K562 (cell line): ENCODE measurements at regions not wholly inside any gene's neighbourhood (a gene's known extent, or its start where the extent isn't known, plus 50 kb on each side); places are given as distances from the start of the nearest gene placed in this dataset.

Experiments
- ATAC-seq: fragments of 200-7000 bp; cut with Tn5 transposase; 3 replicates; pipeline ENCODE4 v1.9.1; 2020; ENCODE audit warnings: moderate library complexity
- BruUV-seq: library from RNA; stranded (reverse); fragments of 400-500 nt; replicated peaks from 2 replicates; lab custom pipeline; 2021; lab: Mats Ljungman, UMichigan
- CTCF ChIA-PET: fragments of 300-600 bp; formaldehyde crosslinking; extraction: SDS; loops from one replicate; lab custom pipeline; 2021; ENCODE audit warnings: low intra/inter-chr PET ratio; lab: Yijun Ruan, JAX
- POLR2A ChIA-PET: fragments of 300-600, 350-650 bp; sonication (Branson Sonifier 250); formaldehyde crosslinking; extraction: SDS; loops from one replicate; lab custom pipeline; 2021; ENCODE audit warnings: antibody characterized with exemption, inconsistent platforms; lab: Yijun Ruan, JAX
- DNase-seq, 4 experiments: peaks; one replicate each; pipeline versions ENCODE4 v3.0.0 to v3.0.0-alpha.2; 2011 to 2018; ENCODE audit warnings: low spot score in 3 of 4, mixed read lengths in 3 of 4; ENCODE audit errors: extremely low read depth in 1 of 4
- FAIRE-seq: peaks from 2 replicates; lab custom pipeline; 2011; peaks lifted over from hg19 to GRCh38; lab: Jason Lieb, UNC
- H2AFZ ChIP-seq: 2 replicates; pipeline ENCODE4 v1.6.0; 2011; ENCODE audit warnings: low read depth, low read length, control low read depth, inconsistent platforms
- H3K27ac ChIP-seq: fragments of 200-600 bp; 3 replicates; pipeline ENCODE4 v1.8.0; 2011; ENCODE audit warnings: low read depth, mild to moderate bottlenecking, control low read depth, inconsistent platforms, low read length, moderate library complexity, mixed read lengths; ENCODE audit errors: extremely low read depth
- H3K27me3 ChIP-seq, 2 experiments: fragments of 300-600 bp in 1 of 2; 2 replicates in 1 of 2; 3 replicates in 1 of 2; pipeline versions ENCODE4 v1.6.0 to v1.8.0; 2011; ENCODE audit warnings: inconsistent platforms in 2 of 2, low read length in 2 of 2, mild to moderate bottlenecking in 1 of 2, mixed read lengths in 1 of 2, moderate library complexity in 1 of 2; ENCODE audit not compliant: control insufficient read depth in 2 of 2, insufficient read depth in 2 of 2
- H3K36me3 ChIP-seq: fragments of 300-600 bp; 3 replicates; pipeline ENCODE4 v1.8.0; 2011; ENCODE audit warnings: mild to moderate bottlenecking, low read length, inconsistent platforms; ENCODE audit not compliant: control insufficient read depth, insufficient read depth
- H3K4me1 ChIP-seq, 2 experiments: fragments of 200-600 bp in 1 of 2; replicated peaks in 1 of 2; 2 replicates in 1 of 2; 3 replicates in 1 of 2; pipeline versions ENCODE4 v1.5.1 to v1.8.0; 2011; ENCODE audit warnings: inconsistent platforms in 2 of 2, low read length in 2 of 2, mild to moderate bottlenecking in 1 of 2, mixed read lengths in 1 of 2, moderate library complexity in 1 of 2; ENCODE audit not compliant: control insufficient read depth in 2 of 2, insufficient read depth in 2 of 2
- H3K4me2 ChIP-seq: 2 replicates; pipeline ENCODE4 v1.6.1; 2011; ENCODE audit warnings: low read length, control low read depth, inconsistent platforms, mixed read lengths; ENCODE audit not compliant: insufficient read depth
- H3K4me3 ChIP-seq: fragments of 200-600 bp; sonication (generic), shearing (Covaris generic); 2 replicates; pipeline ENCODE4 v1.5.1; 2016; ENCODE audit warnings: control low read depth, inconsistent platforms
- H3K79me2 ChIP-seq: fragments of 200-600 bp; 3 replicates; pipeline ENCODE4 v1.8.0; 2011; ENCODE audit warnings: low read length, inconsistent platforms; ENCODE audit not compliant: control insufficient read depth, insufficient read depth
- H3K9ac ChIP-seq, 2 experiments: 2 replicates each; pipeline versions ENCODE4 v1.6.0 to v1.6.1; 2011; ENCODE audit warnings: low read depth in 2 of 2, low read length in 2 of 2, control low read depth in 1 of 2, inconsistent platforms in 1 of 2, mild to moderate bottlenecking in 1 of 2, mixed read lengths in 1 of 2; ENCODE audit not compliant: insufficient read depth in 1 of 2
- H3K9me1 ChIP-seq: one replicate; pipeline ENCODE4 v1.6.0; 2011; ENCODE audit warnings: inconsistent platforms, mild to moderate bottlenecking, low read length, moderate library complexity; ENCODE audit not compliant: control insufficient read depth, insufficient read depth
- H3K9me3 ChIP-seq: replicated peaks from 2 replicates; pipeline ENCODE4 v1.5.1; 2011; ENCODE audit warnings: low read depth, low read length, inconsistent platforms; ENCODE audit not compliant: control insufficient read depth, insufficient read depth
- H4K20me1 ChIP-seq: replicated peaks from 2 replicates; pipeline ENCODE4 v1.6.1; 2011; ENCODE audit warnings: low read length, inconsistent platforms, mixed read lengths; ENCODE audit not compliant: control insufficient read depth, insufficient read depth
- ATF4 ChIP-seq: fragments of 450-650 bp; formaldehyde crosslinking; IDR thresholded peaks from 2 replicates; pipeline ENCODE4 v1.4.0; 2022; ENCODE audit warnings: mild to moderate bottlenecking, moderate library complexity
- ATF6 ChIP-seq: sonication (generic); formaldehyde crosslinking; IDR thresholded peaks from 2 replicates; pipeline ENCODE4 v1.4.0; 2020; ENCODE audit warnings: mild to moderate bottlenecking, missing genetic modification reagents
- BCL6 ChIP-seq: fragments of 250-450 bp; sonication (Bioruptor Pico); IDR thresholded peaks from 2 replicates; pipeline ENCODE4 v1.4.0; 2020
- BHLHE40 ChIP-seq: IDR thresholded peaks from 2 replicates; pipeline ENCODE4 v1.6.1; 2011; ENCODE audit warnings: low read length, improper control_type of control experiment
- CCAR2 ChIP-seq: fragments of 200-400 bp; formaldehyde crosslinking; IDR thresholded peaks from 2 replicates; pipeline ENCODE4 v1.6.1; 2017; ENCODE audit warnings: mild to moderate bottlenecking, low read depth, low read length
- GABPB1 ChIP-seq: sonication (generic); formaldehyde crosslinking; IDR thresholded peaks from 2 replicates; pipeline ENCODE4 v1.8.0; 2022; ENCODE audit warnings: mild to moderate bottlenecking, missing genetic modification reagents
- RAD21 ChIP-seq, 2 experiments: fragments of 250-450 bp in 1 of 2; fragments of 450-650 bp in 1 of 2; sonication (Bioruptor Pico) in 1 of 2; formaldehyde crosslinking in 1 of 2; IDR thresholded peaks in 1 of 2; conservative IDR thresholded peaks in 1 of 2; 2 replicates each; pipeline versions ENCODE4 v1.4.0 to v1.8.0; 2020 to 2022; ENCODE audit warnings: mild to moderate bottlenecking in 2 of 2, moderate library complexity in 1 of 2
- YBX1 ChIP-seq: fragments of 450-650 bp; IDR thresholded peaks from 2 replicates; pipeline ENCODE4 v1.7.1; 2016; ENCODE audit warnings: mild to moderate bottlenecking
- ZNF347 ChIP-seq: fragments of 450-650 bp; formaldehyde crosslinking; IDR thresholded peaks from 2 replicates; pipeline ENCODE4 v1.4.0; 2020; ENCODE audit warnings: low read depth, mild to moderate bottlenecking, moderate library complexity
- WGBS: fragments of 100-300 bp; shearing (Covaris generic); methylation state at CpG from one replicate; pipeline ENCODE4 v1.1.6; 2016; ENCODE audit warnings: low coverage, mixed read lengths; ENCODE audit not compliant: insufficient coverage; ENCODE audit errors: missing lambda C conversion rate; 5-methylcytosine and 5-hydroxymethylcytosine counted together
- in situ Hi-C: fragments of 300-500 bp; cut with MboI; formaldehyde crosslinking; loops from 4 replicates; pipeline ENCODE4 v1.15.0; 2018; ENCODE audit warnings: inconsistent platforms, mixed read lengths
- intact Hi-C: fragments of 100-400 bp; cut with micrococcal nuclease; formaldehyde crosslinking; loops from 2 replicates; pipeline ENCODE4 v1.14.2; 2022
- TF ChIP-seq, protein P1 (sequence below): fragments of 450-650 bp; IDR thresholded peaks from 2 replicates; pipeline ENCODE4 v1.6.1; 2016; ENCODE audit warnings: borderline replicate concordance
- TF ChIP-seq, protein P2 (sequence below): fragments of 250-450 bp; sonication (Bioruptor Pico); IDR thresholded peaks from 2 replicates; pipeline ENCODE4 v1.6.1; 2021; ENCODE audit warnings: mild to moderate bottlenecking
- TF ChIP-seq, protein P3 (sequence below), 2 experiments: fragments of 200-800 bp in 1 of 2; sonication (Bioruptor generic) in 1 of 2; sonication (generic) in 1 of 2; formaldehyde crosslinking in 1 of 2; IDR thresholded peaks in 1 of 2; conservative IDR thresholded peaks in 1 of 2; 2 replicates each; pipeline versions ENCODE4 v1.5.0 to v1.6.1; 2016 to 2020; ENCODE audit warnings: missing compliant biosample characterization in 1 of 2, missing genetic modification characterization in 1 of 2, missing genetic modification reagents in 1 of 2

- H3K9me3 ChIP-seq: no peaks in the 10 kb centered on the region
- no peak overlapping the region for H3K9ac ChIP-seq
- no peaks in the 10 kb centered on the region for H3K27me3 ChIP-seq
- H3K9me1 ChIP-seq: no peaks in the 10 kb centered on the region
- no peaks in the 10 kb centered on the region for H3K36me3 ChIP-seq
- no peak overlapping the region for H3K4me3 ChIP-seq
- no peak overlapping the region for H3K27ac ChIP-seq
- intact Hi-C loops (no loop called here), in situ Hi-C loops (no loop called here)
- ChIA-PET POLR2A (no interaction called here), CTCF (no interaction called here)
- H3K4me1 ChIP-seq: no peaks in the 10 kb centered on the region
- H3K79me2 ChIP-seq: no peaks in the 10 kb centered on the region
- BruUV-seq: no TSS peak
- H3K4me2 ChIP-seq: no peak overlapping the region
- FAIRE-seq: no peak
- no peak for TF ChIP-seq GABPB1 (CRISPR knock-in tag)
- TF ChIP-seq ZNF347 (CRISPR knock-in tag): no peak
- no peak for TF ChIP-seq CCAR2
- no peak for TF ChIP-seq YBX1
- TF ChIP-seq, protein P1, sequence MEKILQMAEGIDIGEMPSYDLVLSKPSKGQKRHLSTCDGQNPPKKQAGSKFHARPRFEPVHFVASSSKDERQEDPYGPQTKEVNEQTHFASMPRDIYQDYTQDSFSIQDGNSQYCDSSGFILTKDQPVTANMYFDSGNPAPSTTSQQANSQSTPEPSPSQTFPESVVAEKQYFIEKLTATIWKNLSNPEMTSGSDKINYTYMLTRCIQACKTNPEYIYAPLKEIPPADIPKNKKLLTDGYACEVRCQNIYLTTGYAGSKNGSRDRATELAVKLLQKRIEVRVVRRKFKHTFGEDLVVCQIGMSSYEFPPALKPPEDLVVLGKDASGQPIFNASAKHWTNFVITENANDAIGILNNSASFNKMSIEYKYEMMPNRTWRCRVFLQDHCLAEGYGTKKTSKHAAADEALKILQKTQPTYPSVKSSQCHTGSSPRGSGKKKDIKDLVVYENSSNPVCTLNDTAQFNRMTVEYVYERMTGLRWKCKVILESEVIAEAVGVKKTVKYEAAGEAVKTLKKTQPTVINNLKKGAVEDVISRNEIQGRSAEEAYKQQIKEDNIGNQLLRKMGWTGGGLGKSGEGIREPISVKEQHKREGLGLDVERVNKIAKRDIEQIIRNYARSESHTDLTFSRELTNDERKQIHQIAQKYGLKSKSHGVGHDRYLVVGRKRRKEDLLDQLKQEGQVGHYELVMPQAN: no peak
- TF ChIP-seq, protein P2, sequence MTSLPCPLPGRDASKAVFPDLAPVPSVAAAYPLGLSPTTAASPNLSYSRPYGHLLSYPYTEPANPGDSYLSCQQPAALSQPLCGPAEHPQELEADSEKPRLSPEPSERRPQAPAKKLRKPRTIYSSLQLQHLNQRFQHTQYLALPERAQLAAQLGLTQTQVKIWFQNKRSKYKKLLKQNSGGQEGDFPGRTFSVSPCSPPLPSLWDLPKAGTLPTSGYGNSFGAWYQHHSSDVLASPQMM (CRISPR knock-in tag): no peak
- no peak for TF ChIP-seq ATF4 (CRISPR knock-in tag)
- TF ChIP-seq BCL6 (CRISPR knock-in tag): no peak
- TF ChIP-seq ATF6 (CRISPR knock-in tag): no peak
- no peak for TF ChIP-seq RAD21 (CRISPR knock-in tag; conservative IDR thresholded peaks at IDR 0.05 in 1 of 2, IDR thresholded peaks at IDR 0.05 in 1 of 2)
- no peak for TF ChIP-seq BHLHE40
- TF ChIP-seq, protein P3, sequence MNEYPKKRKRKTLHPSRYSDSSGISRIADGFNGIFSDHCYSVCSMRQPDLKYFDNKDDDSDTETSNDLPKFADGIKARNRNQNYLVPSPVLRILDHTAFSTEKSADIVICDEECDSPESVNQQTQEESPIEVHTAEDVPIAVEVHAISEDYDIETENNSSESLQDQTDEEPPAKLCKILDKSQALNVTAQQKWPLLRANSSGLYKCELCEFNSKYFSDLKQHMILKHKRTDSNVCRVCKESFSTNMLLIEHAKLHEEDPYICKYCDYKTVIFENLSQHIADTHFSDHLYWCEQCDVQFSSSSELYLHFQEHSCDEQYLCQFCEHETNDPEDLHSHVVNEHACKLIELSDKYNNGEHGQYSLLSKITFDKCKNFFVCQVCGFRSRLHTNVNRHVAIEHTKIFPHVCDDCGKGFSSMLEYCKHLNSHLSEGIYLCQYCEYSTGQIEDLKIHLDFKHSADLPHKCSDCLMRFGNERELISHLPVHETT (CRISPR knock-in tag; conservative IDR thresholded peaks at IDR 0.05 in 1 of 2, IDR thresholded peaks at IDR 0.05 in 1 of 2): no peak
- ATAC-seq: no peak
- no peak for DNase-seq
- no peaks in the 10 kb centered on the region for H4K20me1 ChIP-seq
- no peak overlapping the region for H2AFZ ChIP-seq
- 5% methylated on average over 2 of the region's 2 CpGs for WGBS
Measured at GRCh38 chr21:24693779-24694178, 913.5 kb downstream of the MRPL39 start.
